ENCODE measurements at regions not wholly inside any gene's neighbourhood (a gene's known extent, or its start where the extent isn't known, plus 50 kb on each side); places are given as distances from the start of the nearest gene placed in this dataset.
"Not testable (repeated sequence)": the region's sequence is repeated elsewhere in the genome, so short reads cannot be mapped to it uniquely, and the experiment has no call there.

- in situ Hi-C loops (cut with MboI; ENCODE audit: low sequenced_read_pairs): no loop called here
Observed at GRCh38 chrX:10944136-10944885, 166.8 kb upstream of the HCCS start.

GRCh38 chrX:10945498-10945897 lies 165.6 kb upstream of the HCCS start:
- in situ Hi-C loops (cut with MboI; ENCODE audit: low sequenced_read_pairs): no loop called here

GRCh38 chrX:10949541-10949940 lies 161.6 kb upstream of the HCCS start:
- in situ Hi-C loops (cut with MboI; ENCODE audit: low sequenced_read_pairs): no loop called here

- in situ Hi-C loops (cut with MboI; ENCODE audit: low sequenced_read_pairs): no loop called here
Observed at GRCh38 chrX:10952619-10953018, 158.5 kb upstream of the HCCS start.

GRCh38 chrX:10965174-10965798 lies 145.8 kb upstream of the HCCS start:
- in situ Hi-C loops (cut with MboI; ENCODE audit: low sequenced_read_pairs): no loop called here

GRCh38 chrX:10966057-10966456 lies 145.1 kb upstream of the HCCS start:
- in situ Hi-C loops (cut with MboI; ENCODE audit: low sequenced_read_pairs): no loop called here

GRCh38 chrX:10971176-10971575 lies 140.0 kb upstream of the HCCS start:
- in situ Hi-C loops (cut with MboI; ENCODE audit: low sequenced_read_pairs): no loop called here

GRCh38 chrX:10971759-10972158 lies 139.4 kb upstream of the HCCS start:
- in situ Hi-C loops (cut with MboI; ENCODE audit: low sequenced_read_pairs): no loop called here

- in situ Hi-C loops (cut with MboI; ENCODE audit: low sequenced_read_pairs): no loop called here
Observed at GRCh38 chrX:10972706-10973105, 138.4 kb upstream of the HCCS start.

- in situ Hi-C loops (cut with MboI; ENCODE audit: low sequenced_read_pairs): no loop called here
Observed at GRCh38 chrX:10974920-10975319, 136.2 kb upstream of the HCCS start.

- in situ Hi-C loops (cut with MboI; ENCODE audit: low sequenced_read_pairs): no loop called here
Observed at GRCh38 chrX:10979956-10980355, 131.2 kb upstream of the HCCS start.

- in situ Hi-C loops (cut with MboI; ENCODE audit: low sequenced_read_pairs): no loop called here
Observed at GRCh38 chrX:10981506-10981905, 129.6 kb upstream of the HCCS start.

- in situ Hi-C loops (cut with MboI; ENCODE audit: low sequenced_read_pairs): no loop called here
Observed at GRCh38 chrX:10983526-10983925, 127.6 kb upstream of the HCCS start.

GRCh38 chrX:10984213-10984612 lies 126.9 kb upstream of the HCCS start:
- in situ Hi-C loops (cut with MboI; ENCODE audit: low sequenced_read_pairs): no loop called here

GRCh38 chrX:10986616-10987015 lies 124.5 kb upstream of the HCCS start:
- in situ Hi-C loops (cut with MboI; ENCODE audit: low sequenced_read_pairs): no loop called here

GRCh38 chrX:10988653-10989052 lies 122.5 kb upstream of the HCCS start:
- in situ Hi-C loops (cut with MboI; ENCODE audit: low sequenced_read_pairs): no loop called here

GRCh38 chrX:10989386-10989785 lies 121.7 kb upstream of the HCCS start:
- in situ Hi-C loops (cut with MboI; ENCODE audit: low sequenced_read_pairs): no loop called here

- in situ Hi-C loops (cut with MboI; ENCODE audit: low sequenced_read_pairs): no loop called here
Observed at GRCh38 chrX:10990418-10990817, 120.7 kb upstream of the HCCS start.

- in situ Hi-C loops (cut with MboI; ENCODE audit: low sequenced_read_pairs): no loop called here
Observed at GRCh38 chrX:10990976-10991375, 120.2 kb upstream of the HCCS start.

- in situ Hi-C loops (cut with MboI; ENCODE audit: low sequenced_read_pairs): no loop called here
Observed at GRCh38 chrX:10992110-10992509, 119.0 kb upstream of the HCCS start.

- in situ Hi-C loops (cut with MboI; ENCODE audit: low sequenced_read_pairs): not testable (repeated sequence)
Observed at GRCh38 chrX:11007076-11007475, 104.1 kb upstream of the HCCS start.

GRCh38 chrX:11010476-11010875 lies 100.7 kb upstream of the HCCS start:
- in situ Hi-C loops (cut with MboI; ENCODE audit: low sequenced_read_pairs): no loop called here

- in situ Hi-C loops (cut with MboI; ENCODE audit: low sequenced_read_pairs): no loop called here
Observed at GRCh38 chrX:11016728-11017127, 94.4 kb upstream of the HCCS start.

Data from HL-60/S4 (cell line).